WTC11 (cell line): ENCODE measurements at regions not wholly inside any gene's neighbourhood (a gene's known extent, or its start where the extent isn't known, plus 50 kb on each side); places are given as distances from the start of the nearest gene placed in this dataset.

Experiments
- ATAC-seq: fragments of 200-7000 bp; cut with Tn5 transposase; 2 replicates; pipeline ENCODE4 v1.10.0; 2021; ENCODE audit warnings: mild to moderate bottlenecking, moderate library complexity
- CTCF ChIA-PET: fragments of 300-600 bp; sonication (Branson Sonifier 250); formaldehyde crosslinking; loops from one replicate; lab custom pipeline; 2021; ENCODE audit warnings: antibody characterized with exemption; lab: Charles Lee
- POLR2A ChIA-PET: fragments of 350-600 bp; sonication (Branson Sonifier 250); formaldehyde crosslinking; loops from one replicate; lab custom pipeline; 2021; ENCODE audit warnings: antibody characterized with exemption; lab: Charles Lee
- DNase-seq: peaks from one replicate; pipeline ENCODE4 v3.0.0; 2021; ENCODE audit warnings: low spot score
- H3K27ac Mint-ChIP-seq: 2 replicates; pipeline ENCODE4 v1.8.0; 2021; ENCODE audit warnings: mixed read lengths
- H3K27me3 Mint-ChIP-seq: 2 replicates; pipeline ENCODE4 v1.8.0; 2021; ENCODE audit warnings: low read depth, mild to moderate bottlenecking, moderate library complexity, mixed read lengths
- H3K36me3 Mint-ChIP-seq: 2 replicates; pipeline ENCODE4 v1.8.0; 2021; ENCODE audit warnings: mixed read lengths
- H3K4me1 Mint-ChIP-seq: 2 replicates; pipeline ENCODE4 v1.8.0; 2022; ENCODE audit warnings: mixed read lengths
- H3K4me3 Mint-ChIP-seq: 2 replicates; pipeline ENCODE4 v1.8.0; 2021; ENCODE audit warnings: mild to moderate bottlenecking, moderate library complexity, mixed read lengths
- H3K9me3 Mint-ChIP-seq: 2 replicates; pipeline ENCODE4 v1.8.0; 2021; ENCODE audit warnings: mixed read lengths
- CDX4 ChIP-seq: fragments of 250-450 bp; sonication (Bioruptor Pico); IDR thresholded peaks from 2 replicates; pipeline ENCODE4 v1.9.0; 2021; ENCODE audit warnings: moderate library complexity, mild to moderate bottlenecking, inconsistent platforms, borderline replicate concordance
- E2F4 ChIP-seq: sonication (generic); formaldehyde crosslinking; IDR thresholded peaks from 2 replicates; pipeline ENCODE4 v1.8.1; 2022; ENCODE audit warnings: low read depth, mild to moderate bottlenecking, moderate library complexity, missing genetic modification reagents, borderline replicate concordance
- ETV6 ChIP-seq: sonication (generic); formaldehyde crosslinking; IDR thresholded peaks from 2 replicates; pipeline ENCODE4 v1.8.1; 2022; ENCODE audit warnings: mild to moderate bottlenecking, missing genetic modification reagents
- FOXJ3 ChIP-seq: sonication (generic); formaldehyde crosslinking; IDR thresholded peaks from 2 replicates; pipeline ENCODE4 v1.9.0; 2021; ENCODE audit warnings: missing genetic modification reagents, mild to moderate bottlenecking, borderline replicate concordance
- GRHL2 ChIP-seq: fragments of 250-450 bp; sonication (Bioruptor Pico); IDR thresholded peaks from 2 replicates; pipeline ENCODE4 v1.8.0; 2022; ENCODE audit warnings: mild to moderate bottlenecking, moderate library complexity; ENCODE audit not compliant: insufficient replicate concordance, severe bottlenecking
- GTF2I ChIP-seq: fragments of 250-450 bp; sonication (Bioruptor Pico); conservative IDR thresholded peaks from 2 replicates; pipeline ENCODE4 v1.4.0; 2021; ENCODE audit warnings: mild to moderate bottlenecking
- JAZF1 ChIP-seq: fragments of 250-450 bp; sonication (Bioruptor Pico); IDR thresholded peaks from 2 replicates; pipeline ENCODE4 v1.9.0; 2021; ENCODE audit warnings: moderate library complexity, mild to moderate bottlenecking, inconsistent platforms
- NFE2L1 ChIP-seq: sonication (generic); formaldehyde crosslinking; IDR thresholded peaks from 2 replicates; pipeline ENCODE4 v1.8.1; 2023; ENCODE audit warnings: missing genetic modification reagents
- NFYB ChIP-seq: sonication (generic); formaldehyde crosslinking; conservative IDR thresholded peaks from 2 replicates; pipeline ENCODE4 v1.8.0; 2022; ENCODE audit warnings: low read depth, missing genetic modification reagents
- NR1H2 ChIP-seq: sonication (generic); formaldehyde crosslinking; IDR thresholded peaks from 2 replicates; pipeline ENCODE4 v1.9.0; 2021; ENCODE audit warnings: mild to moderate bottlenecking, moderate library complexity, missing genetic modification reagents
- SOX15 ChIP-seq: fragments of 250-450 bp; sonication (Bioruptor Pico); IDR thresholded peaks from 2 replicates; pipeline ENCODE4 v1.9.0; 2021; ENCODE audit warnings: mild to moderate bottlenecking
- TEAD4 ChIP-seq: sonication (generic); formaldehyde crosslinking; IDR thresholded peaks from 2 replicates; pipeline ENCODE4 v1.8.0; 2022; ENCODE audit warnings: mild to moderate bottlenecking, missing genetic modification reagents
- TP53 ChIP-seq: sonication (generic); formaldehyde crosslinking; IDR thresholded peaks from 2 replicates; pipeline ENCODE4 v1.8.1; 2023; ENCODE audit warnings: mild to moderate bottlenecking, missing genetic modification reagents
- ZNF219 ChIP-seq: sonication (generic); formaldehyde crosslinking; IDR thresholded peaks from 2 replicates; pipeline ENCODE4 v1.8.0; 2023; ENCODE audit warnings: missing genetic modification reagents, mild to moderate bottlenecking, borderline replicate concordance
- ZNF423 ChIP-seq: fragments of 250-450 bp; sonication (Bioruptor Pico); IDR thresholded peaks from 2 replicates; pipeline ENCODE4 v2.1.2; 2022; ENCODE audit warnings: mild to moderate bottlenecking, moderate library complexity
- TF ChIP-seq, protein P1 (sequence below): fragments of 250-450 bp; sonication (Bioruptor Pico); IDR thresholded peaks from 2 replicates; pipeline ENCODE4 v1.9.0; 2021; ENCODE audit warnings: mild to moderate bottlenecking
- TF ChIP-seq, protein P2 (sequence below): sonication (generic); formaldehyde crosslinking; IDR thresholded peaks from 2 replicates; pipeline ENCODE4 v1.8.0; 2022; ENCODE audit warnings: missing genetic modification reagents
- TF ChIP-seq, protein P3 (sequence below): sonication (generic); formaldehyde crosslinking; IDR thresholded peaks from 2 replicates; pipeline ENCODE4 v1.8.1; 2022; ENCODE audit warnings: mild to moderate bottlenecking, moderate library complexity, missing genetic modification reagents
- TF ChIP-seq, protein P4 (sequence below): sonication (generic); formaldehyde crosslinking; IDR thresholded peaks from 2 replicates; pipeline ENCODE4 v1.8.1; 2023; ENCODE audit warnings: mild to moderate bottlenecking, missing genetic modification reagents, moderate library complexity
- TF ChIP-seq, protein P5 (sequence below): sonication (generic); formaldehyde crosslinking; IDR thresholded peaks from 2 replicates; pipeline ENCODE4 v1.8.1; 2023; ENCODE audit warnings: mild to moderate bottlenecking, missing genetic modification reagents
- TF ChIP-seq, protein P6 (sequence below): sonication (generic); formaldehyde crosslinking; IDR thresholded peaks from 2 replicates; pipeline ENCODE4 v1.8.1; 2023; ENCODE audit warnings: mild to moderate bottlenecking, moderate library complexity, missing genetic modification reagents

DNA sequence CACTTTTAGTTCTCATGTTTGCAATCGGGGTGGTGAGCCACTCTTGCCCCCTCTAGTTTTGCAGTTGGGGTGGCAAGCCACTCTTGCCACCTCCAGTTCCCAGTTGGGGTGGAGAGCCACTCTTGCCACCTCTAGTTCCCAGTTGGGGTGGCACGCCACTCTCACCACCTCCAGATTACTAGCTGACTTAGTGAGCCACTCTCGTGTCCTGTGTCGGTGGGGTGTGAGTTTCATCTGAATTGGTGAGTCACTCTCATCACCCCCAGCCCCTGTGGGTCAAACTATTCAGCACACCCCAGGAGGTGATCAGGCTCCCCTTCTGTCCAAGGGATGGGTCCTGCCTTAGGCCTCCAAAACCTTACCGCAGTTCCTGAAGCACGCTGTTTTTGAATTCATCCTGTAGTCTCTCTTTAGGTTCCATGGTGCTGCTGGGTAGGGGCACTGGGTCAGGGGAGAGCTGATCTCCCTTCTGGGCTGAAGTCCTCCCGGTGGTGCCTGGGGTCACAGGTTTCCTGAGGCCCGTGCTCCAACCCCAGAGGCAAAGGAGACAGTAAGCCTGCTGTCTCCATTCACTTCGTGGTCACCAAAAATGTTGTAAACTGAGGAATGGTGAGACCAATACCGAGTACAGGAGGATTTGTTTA, 224.2 kb upstream of the SYNCRIP start (continued):
- TF ChIP-seq, protein P1, sequence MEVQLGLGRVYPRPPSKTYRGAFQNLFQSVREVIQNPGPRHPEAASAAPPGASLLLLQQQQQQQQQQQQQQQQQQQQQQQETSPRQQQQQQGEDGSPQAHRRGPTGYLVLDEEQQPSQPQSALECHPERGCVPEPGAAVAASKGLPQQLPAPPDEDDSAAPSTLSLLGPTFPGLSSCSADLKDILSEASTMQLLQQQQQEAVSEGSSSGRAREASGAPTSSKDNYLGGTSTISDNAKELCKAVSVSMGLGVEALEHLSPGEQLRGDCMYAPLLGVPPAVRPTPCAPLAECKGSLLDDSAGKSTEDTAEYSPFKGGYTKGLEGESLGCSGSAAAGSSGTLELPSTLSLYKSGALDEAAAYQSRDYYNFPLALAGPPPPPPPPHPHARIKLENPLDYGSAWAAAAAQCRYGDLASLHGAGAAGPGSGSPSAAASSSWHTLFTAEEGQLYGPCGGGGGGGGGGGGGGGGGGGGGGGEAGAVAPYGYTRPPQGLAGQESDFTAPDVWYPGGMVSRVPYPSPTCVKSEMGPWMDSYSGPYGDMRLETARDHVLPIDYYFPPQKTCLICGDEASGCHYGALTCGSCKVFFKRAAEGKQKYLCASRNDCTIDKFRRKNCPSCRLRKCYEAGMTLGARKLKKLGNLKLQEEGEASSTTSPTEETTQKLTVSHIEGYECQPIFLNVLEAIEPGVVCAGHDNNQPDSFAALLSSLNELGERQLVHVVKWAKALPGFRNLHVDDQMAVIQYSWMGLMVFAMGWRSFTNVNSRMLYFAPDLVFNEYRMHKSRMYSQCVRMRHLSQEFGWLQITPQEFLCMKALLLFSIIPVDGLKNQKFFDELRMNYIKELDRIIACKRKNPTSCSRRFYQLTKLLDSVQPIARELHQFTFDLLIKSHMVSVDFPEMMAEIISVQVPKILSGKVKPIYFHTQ (CRISPR knock-in tag), result no peak
- no peak for TF ChIP-seq NFYB (CRISPR knock-in tag)

DNA sequence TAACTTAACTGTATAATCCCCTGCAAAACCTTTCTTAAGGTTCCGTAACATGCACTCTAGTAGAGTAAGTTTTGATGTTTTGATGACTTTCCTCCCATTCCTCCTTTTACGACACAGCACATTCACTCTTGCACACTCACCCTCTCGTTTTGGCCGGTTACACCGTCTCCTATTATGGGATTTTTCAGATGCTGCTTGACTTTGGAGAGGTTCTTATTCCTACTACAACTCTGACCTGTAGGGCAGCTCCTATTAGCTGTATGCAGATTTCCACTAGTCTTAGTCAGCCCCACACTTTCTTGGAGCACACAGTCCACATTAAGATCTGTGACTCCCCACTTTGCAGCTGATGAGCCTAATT, 223.7 kb upstream of the SYNCRIP start:
- no peak overlapping the region for H3K4me3 Mint-ChIP-seq
- POLR2A ChIA-PET, result no interaction called here
- TF ChIP-seq TEAD4 (CRISPR knock-in tag) (no peak), E2F4 (CRISPR knock-in tag) (no peak), ZNF423 (no peak), TP53 (CRISPR knock-in tag) (no peak), FOXJ3 (CRISPR knock-in tag) (no peak), ETV6 (CRISPR knock-in tag) (no peak), GTF2I (no peak), NR1H2 (CRISPR knock-in tag) (no peak), CDX4 (CRISPR knock-in tag) (no peak), GRHL2 (CRISPR knock-in tag) (no peak), JAZF1 (CRISPR knock-in tag) (no peak), NFE2L1 (CRISPR knock-in tag) (no peak), SOX15 (CRISPR knock-in tag) (no peak), ZNF219 (CRISPR knock-in tag) (no peak)
- TF ChIP-seq, protein P2, sequence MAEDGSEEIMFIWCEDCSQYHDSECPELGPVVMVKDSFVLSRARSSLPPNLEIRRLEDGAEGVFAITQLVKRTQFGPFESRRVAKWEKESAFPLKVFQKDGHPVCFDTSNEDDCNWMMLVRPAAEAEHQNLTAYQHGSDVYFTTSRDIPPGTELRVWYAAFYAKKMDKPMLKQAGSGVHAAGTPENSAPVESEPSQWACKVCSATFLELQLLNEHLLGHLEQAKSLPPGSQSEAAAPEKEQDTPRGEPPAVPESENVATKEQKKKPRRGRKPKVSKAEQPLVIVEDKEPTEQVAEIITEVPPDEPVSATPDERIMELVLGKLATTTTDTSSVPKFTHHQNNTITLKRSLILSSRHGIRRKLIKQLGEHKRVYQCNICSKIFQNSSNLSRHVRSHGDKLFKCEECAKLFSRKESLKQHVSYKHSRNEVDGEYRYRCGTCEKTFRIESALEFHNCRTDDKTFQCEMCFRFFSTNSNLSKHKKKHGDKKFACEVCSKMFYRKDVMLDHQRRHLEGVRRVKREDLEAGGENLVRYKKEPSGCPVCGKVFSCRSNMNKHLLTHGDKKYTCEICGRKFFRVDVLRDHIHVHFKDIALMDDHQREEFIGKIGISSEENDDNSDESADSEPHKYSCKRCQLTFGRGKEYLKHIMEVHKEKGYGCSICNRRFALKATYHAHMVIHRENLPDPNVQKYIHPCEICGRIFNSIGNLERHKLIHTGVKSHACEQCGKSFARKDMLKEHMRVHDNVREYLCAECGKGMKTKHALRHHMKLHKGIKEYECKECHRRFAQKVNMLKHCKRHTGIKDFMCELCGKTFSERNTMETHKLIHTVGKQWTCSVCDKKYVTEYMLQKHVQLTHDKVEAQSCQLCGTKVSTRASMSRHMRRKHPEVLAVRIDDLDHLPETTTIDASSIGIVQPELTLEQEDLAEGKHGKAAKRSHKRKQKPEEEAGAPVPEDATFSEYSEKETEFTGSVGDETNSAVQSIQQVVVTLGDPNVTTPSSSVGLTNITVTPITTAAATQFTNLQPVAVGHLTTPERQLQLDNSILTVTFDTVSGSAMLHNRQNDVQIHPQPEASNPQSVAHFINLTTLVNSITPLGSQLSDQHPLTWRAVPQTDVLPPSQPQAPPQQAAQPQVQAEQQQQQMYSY, result no peak
- TF ChIP-seq, protein P3, sequence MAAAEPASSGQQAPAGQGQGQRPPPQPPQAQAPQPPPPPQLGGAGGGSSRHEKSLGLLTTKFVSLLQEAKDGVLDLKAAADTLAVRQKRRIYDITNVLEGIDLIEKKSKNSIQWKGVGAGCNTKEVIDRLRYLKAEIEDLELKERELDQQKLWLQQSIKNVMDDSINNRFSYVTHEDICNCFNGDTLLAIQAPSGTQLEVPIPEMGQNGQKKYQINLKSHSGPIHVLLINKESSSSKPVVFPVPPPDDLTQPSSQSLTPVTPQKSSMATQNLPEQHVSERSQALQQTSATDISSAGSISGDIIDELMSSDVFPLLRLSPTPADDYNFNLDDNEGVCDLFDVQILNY (CRISPR knock-in tag), result no peak
- TF ChIP-seq, protein P4, sequence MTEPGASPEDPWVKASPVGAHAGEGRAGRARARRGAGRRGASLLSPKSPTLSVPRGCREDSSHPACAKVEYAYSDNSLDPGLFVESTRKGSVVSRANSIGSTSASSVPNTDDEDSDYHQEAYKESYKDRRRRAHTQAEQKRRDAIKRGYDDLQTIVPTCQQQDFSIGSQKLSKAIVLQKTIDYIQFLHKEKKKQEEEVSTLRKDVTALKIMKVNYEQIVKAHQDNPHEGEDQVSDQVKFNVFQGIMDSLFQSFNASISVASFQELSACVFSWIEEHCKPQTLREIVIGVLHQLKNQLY (CRISPR knock-in tag), result no peak
- TF ChIP-seq, protein P5, sequence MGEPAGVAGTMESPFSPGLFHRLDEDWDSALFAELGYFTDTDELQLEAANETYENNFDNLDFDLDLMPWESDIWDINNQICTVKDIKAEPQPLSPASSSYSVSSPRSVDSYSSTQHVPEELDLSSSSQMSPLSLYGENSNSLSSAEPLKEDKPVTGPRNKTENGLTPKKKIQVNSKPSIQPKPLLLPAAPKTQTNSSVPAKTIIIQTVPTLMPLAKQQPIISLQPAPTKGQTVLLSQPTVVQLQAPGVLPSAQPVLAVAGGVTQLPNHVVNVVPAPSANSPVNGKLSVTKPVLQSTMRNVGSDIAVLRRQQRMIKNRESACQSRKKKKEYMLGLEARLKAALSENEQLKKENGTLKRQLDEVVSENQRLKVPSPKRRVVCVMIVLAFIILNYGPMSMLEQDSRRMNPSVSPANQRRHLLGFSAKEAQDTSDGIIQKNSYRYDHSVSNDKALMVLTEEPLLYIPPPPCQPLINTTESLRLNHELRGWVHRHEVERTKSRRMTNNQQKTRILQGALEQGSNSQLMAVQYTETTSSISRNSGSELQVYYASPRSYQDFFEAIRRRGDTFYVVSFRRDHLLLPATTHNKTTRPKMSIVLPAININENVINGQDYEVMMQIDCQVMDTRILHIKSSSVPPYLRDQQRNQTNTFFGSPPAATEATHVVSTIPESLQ (CRISPR knock-in tag), result no peak
- TF ChIP-seq, protein P6, sequence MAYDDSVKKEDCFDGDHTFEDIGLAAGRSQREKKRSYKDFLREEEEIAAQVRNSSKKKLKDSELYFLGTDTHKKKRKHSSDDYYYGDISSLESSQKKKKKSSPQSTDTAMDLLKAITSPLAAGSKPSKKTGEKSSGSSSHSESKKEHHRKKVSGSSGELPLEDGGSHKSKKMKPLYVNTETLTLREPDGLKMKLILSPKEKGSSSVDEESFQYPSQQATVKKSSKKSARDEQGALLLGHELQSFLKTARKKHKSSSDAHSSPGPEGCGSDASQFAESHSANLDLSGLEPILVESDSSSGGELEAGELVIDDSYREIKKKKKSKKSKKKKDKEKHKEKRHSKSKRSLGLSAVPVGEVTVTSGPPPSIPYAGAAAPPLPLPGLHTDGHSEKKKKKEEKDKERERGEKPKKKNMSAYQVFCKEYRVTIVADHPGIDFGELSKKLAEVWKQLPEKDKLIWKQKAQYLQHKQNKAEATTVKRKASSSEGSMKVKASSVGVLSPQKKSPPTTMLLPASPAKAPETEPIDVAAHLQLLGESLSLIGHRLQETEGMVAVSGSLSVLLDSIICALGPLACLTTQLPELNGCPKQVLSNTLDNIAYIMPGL (CRISPR knock-in tag), result no peak
- peaks cover 15% of the 10 kb centered on the region for H3K9me3 Mint-ChIP-seq
- CTCF ChIA-PET, result no interaction called here
- H3K36me3 Mint-ChIP-seq, result no peaks in the 10 kb centered on the region
- ATAC-seq (peak; percentile 16; the same call in 1 of the 2 replicates), DNase-seq (no peak)
- H3K4me1 Mint-ChIP-seq, result peaks cover 4% of the 10 kb centered on the region; the same call in 1 of the 2 replicates
- H3K27me3 Mint-ChIP-seq, result no peaks in the 10 kb centered on the region
- no peak overlapping the region for H3K27ac Mint-ChIP-seq
